Ovary (tissue), 3 donors: ENCODE measurements at regions not wholly inside any gene's neighbourhood (a gene's known extent, or its start where the extent isn't known, plus 50 kb on each side); places are given as distances from the start of the nearest gene placed in this dataset.
"Not testable (repeated sequence)": the region's sequence is repeated elsewhere in the genome, so short reads cannot be mapped to it uniquely, and the experiment has no call there.

Experiments used
- POLR2A ChIP-seq: fragments of 450-650 bp; IDR thresholded peaks from one replicate; pipeline ENCODE4 v1.6.1; 2017; ENCODE audit warnings: antibody characterized with exemption, mild to moderate bottlenecking, moderate library complexity
- TF ChIP-seq, protein P1 (sequence below), 3 donors: fragments of 450-650 bp in 2 of 3; fragments of 200-600 bp in 1 of 3; IDR thresholded peaks; one replicate each; pipeline versions ENCODE4 v1.5.1 to v1.8.0; 2016 to 2022; ENCODE audit warnings: antibody characterized with exemption in 3 of 3, mild to moderate bottlenecking in 1 of 3
- donor health status: DM: no; HTN: no; CAD: no.

DNA sequence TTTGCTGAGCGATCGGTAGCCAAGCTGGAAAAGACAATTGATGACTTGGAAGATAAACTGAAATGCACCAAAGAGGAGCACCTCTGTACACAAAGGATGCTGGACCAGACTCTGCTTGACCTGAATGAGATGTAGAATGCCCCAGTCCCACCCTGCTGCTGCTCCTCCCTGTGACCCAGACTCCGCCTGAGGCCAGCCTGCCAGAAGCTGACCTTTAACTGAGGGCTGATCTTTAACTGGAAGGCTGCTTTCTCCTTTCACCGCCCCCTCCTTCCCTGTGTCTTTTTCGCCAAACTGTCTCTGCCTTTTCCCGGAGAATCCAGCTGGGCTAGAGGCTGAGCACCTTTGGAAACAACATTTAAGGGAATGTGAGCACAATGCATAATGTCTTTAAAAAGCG is 109.0 kb upstream of the TOX3 start:
- TF ChIP-seq, protein P1, sequence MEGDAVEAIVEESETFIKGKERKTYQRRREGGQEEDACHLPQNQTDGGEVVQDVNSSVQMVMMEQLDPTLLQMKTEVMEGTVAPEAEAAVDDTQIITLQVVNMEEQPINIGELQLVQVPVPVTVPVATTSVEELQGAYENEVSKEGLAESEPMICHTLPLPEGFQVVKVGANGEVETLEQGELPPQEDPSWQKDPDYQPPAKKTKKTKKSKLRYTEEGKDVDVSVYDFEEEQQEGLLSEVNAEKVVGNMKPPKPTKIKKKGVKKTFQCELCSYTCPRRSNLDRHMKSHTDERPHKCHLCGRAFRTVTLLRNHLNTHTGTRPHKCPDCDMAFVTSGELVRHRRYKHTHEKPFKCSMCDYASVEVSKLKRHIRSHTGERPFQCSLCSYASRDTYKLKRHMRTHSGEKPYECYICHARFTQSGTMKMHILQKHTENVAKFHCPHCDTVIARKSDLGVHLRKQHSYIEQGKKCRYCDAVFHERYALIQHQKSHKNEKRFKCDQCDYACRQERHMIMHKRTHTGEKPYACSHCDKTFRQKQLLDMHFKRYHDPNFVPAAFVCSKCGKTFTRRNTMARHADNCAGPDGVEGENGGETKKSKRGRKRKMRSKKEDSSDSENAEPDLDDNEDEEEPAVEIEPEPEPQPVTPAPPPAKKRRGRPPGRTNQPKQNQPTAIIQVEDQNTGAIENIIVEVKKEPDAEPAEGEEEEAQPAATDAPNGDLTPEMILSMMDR (IDR thresholded peaks at IDR 0.05) = not testable (repeated sequence)
- TF ChIP-seq POLR2A = not testable (repeated sequence)
